Smooth muscle cell (in vitro differentiated cells): ENCODE measurements at regions not wholly inside any gene's neighbourhood (a gene's known extent, or its start where the extent isn't known, plus 50 kb on each side); places are given as distances from the start of the nearest gene placed in this dataset.

Source experiments
- DNase-seq: peaks from one replicate; lab custom pipeline; 2025; ENCODE audit not compliant: unreplicated experiment; lab: John Stamatoyannopoulos, UW
- H2AFZ ChIP-seq: fragments of 200-600 bp; sonication (generic); 2 replicates; pipeline ENCODE4 v1.6.0; 2016; ENCODE audit warnings: antibody characterized with exemption, low read depth, mild to moderate bottlenecking
- H3F3A ChIP-seq: fragments of 200-600 bp; sonication (generic); 2 replicates; pipeline ENCODE4 v1.6.0; 2017; ENCODE audit warnings: antibody characterized with exemption, low read depth
- H3K27ac ChIP-seq: fragments of 200-600 bp; sonication (generic); 2 replicates; pipeline ENCODE4 v1.5.1; 2016; ENCODE audit warnings: low read depth, mild to moderate bottlenecking
- H3K27me3 ChIP-seq: fragments of 200-600 bp; sonication (generic); 2 replicates; pipeline ENCODE4 v1.6.1; 2016; ENCODE audit warnings: low read depth, mild to moderate bottlenecking
- H3K36me3 ChIP-seq: fragments of 200-600 bp; sonication (generic); 2 replicates; pipeline ENCODE4 v1.5.1; 2016; ENCODE audit warnings: low read depth
- H3K4me1 ChIP-seq: fragments of 200-600 bp; sonication (generic); 2 replicates; pipeline ENCODE4 v1.5.1; 2016; ENCODE audit warnings: low read depth
- H3K4me2 ChIP-seq: fragments of 200-600 bp; sonication (generic); 2 replicates; pipeline ENCODE4 v1.6.0; 2016; ENCODE audit warnings: mild to moderate bottlenecking
- H3K4me3 ChIP-seq: fragments of 200-600 bp; sonication (generic); 2 replicates; pipeline ENCODE4 v1.5.1; 2016; ENCODE audit warnings: mild to moderate bottlenecking
- H3K79me2 ChIP-seq: fragments of 200-600 bp; sonication (generic); 2 replicates; pipeline ENCODE4 v1.6.0; 2016; ENCODE audit warnings: low read depth, mild to moderate bottlenecking
- H3K9ac ChIP-seq: fragments of 200-600 bp; sonication (generic); 2 replicates; pipeline ENCODE4 v1.6.0; 2016; ENCODE audit warnings: low read depth
- H3K9me3 ChIP-seq: fragments of 200-600 bp; sonication (generic); replicated peaks from 2 replicates; pipeline ENCODE4 v1.5.1; 2016; ENCODE audit warnings: low read depth
- H4K20me1 ChIP-seq: fragments of 200-600 bp; sonication (generic); 2 replicates; pipeline ENCODE4 v1.6.0; 2016; ENCODE audit warnings: low read depth
- CTCF ChIP-seq: fragments of 200-600 bp; sonication (generic); IDR thresholded peaks from 2 replicates; pipeline ENCODE4 v1.5.1; 2017; ENCODE audit warnings: borderline replicate concordance, mild to moderate bottlenecking, antibody characterized with exemption; ENCODE audit not compliant: insufficient read depth, poor library complexity, severe bottlenecking
- whole genome bisulfite sequencing: methylation state at CpG from one replicate; pipeline ENCODE4 v1.1.7; 2016; ENCODE audit warnings: low lambda C conversion rate; 5-methylcytosine and 5-hydroxymethylcytosine counted together

- Histone ChIP-seq H3K9ac (no peak overlapping the region), H3K4me2 (no peak overlapping the region), H4K20me1 (no peaks in the 10 kb centered on the region), H3K79me2 (no peaks in the 10 kb centered on the region), H3K4me1 (no peaks in the 10 kb centered on the region), H3K36me3 (no peaks in the 10 kb centered on the region), H2AFZ (no peak overlapping the region), H3F3A (peaks cover 18% of the 10 kb centered on the region), H3K9me3 (no peaks in the 10 kb centered on the region), H3K4me3 (no peak overlapping the region), H3K27ac (no peak overlapping the region), H3K27me3 (no peaks in the 10 kb centered on the region)
- TF ChIP-seq CTCF: peak; percentile 9
- no peak for DNase-seq
- WGBS: 82% methylated on average over 22 of the region's 22 CpGs
Observed at GRCh38 chr17:43324205-43324893, 74.4 kb upstream of the ARL4D start.

GRCh38 chr17:43319293-43320124, 79.3 kb upstream of the ARL4D start:
- H3F3A ChIP-seq: no peaks in the 10 kb centered on the region
- no peak overlapping the region for H3K4me2 ChIP-seq
- H3K4me3 ChIP-seq: no peak overlapping the region
- H3K27ac ChIP-seq: no peak overlapping the region
- no peak overlapping the region for H3K9ac ChIP-seq
- no peaks in the 10 kb centered on the region for H4K20me1 ChIP-seq
- no peak overlapping the region for H2AFZ ChIP-seq
- no peaks in the 10 kb centered on the region for H3K79me2 ChIP-seq
- no peaks in the 10 kb centered on the region for H3K4me1 ChIP-seq
- no peaks in the 10 kb centered on the region for H3K9me3 ChIP-seq
- H3K27me3 ChIP-seq: no peaks in the 10 kb centered on the region
- WGBS: 98% methylated on average over 4 of the region's 4 CpGs
- no peak for DNase-seq
- no peak for TF ChIP-seq CTCF
- H3K36me3 ChIP-seq: no peaks in the 10 kb centered on the region

- Histone ChIP-seq H3K27ac (no peak overlapping the region), H3K9me3 (no peaks in the 10 kb centered on the region), H3K36me3 (no peaks in the 10 kb centered on the region), H3K79me2 (no peaks in the 10 kb centered on the region), H4K20me1 (no peaks in the 10 kb centered on the region), H3K27me3 (no peaks in the 10 kb centered on the region), H2AFZ (no peak overlapping the region), H3K4me3 (no peak overlapping the region), H3K9ac (no peak overlapping the region), H3K4me2 (no peak overlapping the region), H3F3A (no peaks in the 10 kb centered on the region), H3K4me1 (no peaks in the 10 kb centered on the region)
- 85% methylated on average over 19 of the region's 19 CpGs for WGBS
- no peak for TF ChIP-seq CTCF
- no peak for DNase-seq
Observed at GRCh38 chr17:43316522-43317142, 82.2 kb upstream of the ARL4D start.
